T-helper 2 cell treated with Interferon-gamma antibody and Interleukin-4, amounts not matched to agents 100 ng/mL and 5 ng/mL, for 36 hours (primary cell): ENCODE measurements at regions not wholly inside any gene's neighbourhood (a gene's known extent, or its start where the extent isn't known, plus 50 kb on each side); places are given as distances from the start of the nearest gene placed in this dataset.

Experiments used
- intact Hi-C: fragments of 100-400 bp; cut with micrococcal nuclease; formaldehyde crosslinking; loops from one replicate; pipeline ENCODE4 v1.15.1; 2023

- intact Hi-C loops = no loop called here
Observed at GRCh38 chr10:107666214-107666613, 501.7 kb upstream of the SORCS1 start.

GRCh38 chr10:107665459-107665858 is 501.0 kb upstream of the SORCS1 start:
- intact Hi-C loops = no loop called here

GRCh38 chr10:107657851-107658250 is 493.3 kb upstream of the SORCS1 start:
- intact Hi-C loops = no loop called here

- intact Hi-C loops = no loop called here
Observed at GRCh38 chr10:107656932-107657331, 492.4 kb upstream of the SORCS1 start.

- intact Hi-C loops = no loop called here
Observed at GRCh38 chr10:107653832-107654287, 489.4 kb upstream of the SORCS1 start.

GRCh38 chr10:107650939-107651338 is 486.4 kb upstream of the SORCS1 start:
- intact Hi-C loops = no loop called here

GRCh38 chr10:107649249-107649648 is 484.7 kb upstream of the SORCS1 start:
- intact Hi-C loops = no loop called here

GRCh38 chr10:107647462-107647861 is 483.0 kb upstream of the SORCS1 start:
- intact Hi-C loops = no loop called here

- intact Hi-C loops = no loop called here
Observed at GRCh38 chr10:107631876-107632275, 467.4 kb upstream of the SORCS1 start.

GRCh38 chr10:107626862-107627261 is 462.4 kb upstream of the SORCS1 start:
- intact Hi-C loops = loop anchor here (10.0 kb wide), 1 partner anchor 58 kb away; no protein-coding TSS in a partner anchor

- intact Hi-C loops = loop anchor here (10.0 kb wide), 1 partner anchor 62 kb away; no protein-coding TSS in a partner anchor
Observed at GRCh38 chr10:107623292-107623691, 458.8 kb upstream of the SORCS1 start.

- intact Hi-C loops = no loop called here
Observed at GRCh38 chr10:107619139-107619538, 454.6 kb upstream of the SORCS1 start.

GRCh38 chr10:107618504-107618994 is 454.0 kb upstream of the SORCS1 start:
- intact Hi-C loops = no loop called here

GRCh38 chr10:107616463-107617410 is 452.2 kb upstream of the SORCS1 start:
- intact Hi-C loops = no loop called here

GRCh38 chr10:107616031-107616430 is 451.5 kb upstream of the SORCS1 start:
- intact Hi-C loops = no loop called here

- intact Hi-C loops = no loop called here
Observed at GRCh38 chr10:107614939-107615685, 450.6 kb upstream of the SORCS1 start.

GRCh38 chr10:107611115-107611514 is 446.6 kb upstream of the SORCS1 start:
- intact Hi-C loops = no loop called here

GRCh38 chr10:107589081-107589480 is 424.6 kb upstream of the SORCS1 start:
- intact Hi-C loops = no loop called here

- intact Hi-C loops = no loop called here
Observed at GRCh38 chr10:107585630-107586029, 421.1 kb upstream of the SORCS1 start.

- intact Hi-C loops = no loop called here
Observed at GRCh38 chr10:107583974-107584373, 419.5 kb upstream of the SORCS1 start.

GRCh38 chr10:107579970-107580369 is 415.5 kb upstream of the SORCS1 start:
- intact Hi-C loops = no loop called here

- intact Hi-C loops = no loop called here
Observed at GRCh38 chr10:107577221-107577620, 412.7 kb upstream of the SORCS1 start.
